Tibial artery (tissue), 4 donors: ENCODE measurements at regions not wholly inside any gene's neighbourhood (a gene's known extent, or its start where the extent isn't known, plus 50 kb on each side); places are given as distances from the start of the nearest gene placed in this dataset.

Source experiments
- DNase-seq, 2 donors: peaks; one replicate each; pipeline ENCODE4 v3.0.0-alpha.2; 2019
- H3K27ac ChIP-seq, 2 donors: fragments of 200-600 bp; sonication (generic) in 1 of 2; 1 replicate in 1 of 2; 2 replicates in 1 of 2; pipeline ENCODE4 v1.5.1; 2018 to 2019; ENCODE audit warnings: mild to moderate bottlenecking in 1 of 2
- H3K27me3 ChIP-seq, 2 donors: fragments of 200-600 bp; sonication (generic) in 1 of 2; one replicate each; pipeline versions ENCODE4 v1.5.1 to v1.6.0; 2016 to 2019
- H3K36me3 ChIP-seq, 3 donors: fragments of 200-600 bp; sonication (generic) in 2 of 3; one replicate each; pipeline ENCODE4 v1.5.1; 2016 to 2019; ENCODE audit warnings: mild to moderate bottlenecking in 2 of 3
- H3K4me1 ChIP-seq, 4 donors: fragments of 200-600 bp; sonication (generic) in 2 of 4; 1 replicate in 3 of 4; 2 replicates in 1 of 4; pipeline ENCODE4 v1.5.1; 2016 to 2019
- H3K4me3 ChIP-seq, 2 donors: fragments of 200-600 bp; sonication (generic) in 1 of 2; 1 replicate in 1 of 2; 2 replicates in 1 of 2; pipeline ENCODE4 v1.5.1; 2018 to 2019; ENCODE audit warnings: mild to moderate bottlenecking in 2 of 2
- H3K9me3 ChIP-seq, 3 donors: fragments of 200-600 bp; sonication (generic) in 1 of 3; one replicate each; pipeline ENCODE4 v1.5.1; 2016 to 2019
- intact Hi-C: fragments of 100-400 bp; cut with DNase I; formaldehyde crosslinking; loops from one replicate; pipeline ENCODE4 v1.15.0; 2023; ENCODE audit warnings: low total_unique reads
- TF ChIP-seq, protein P1 (sequence below), 2 experiments: fragments of 200-600 bp in 1 of 2; fragments of 450-650 bp in 1 of 2; IDR thresholded peaks; one replicate each; pipeline ENCODE4 v1.5.1; 2017 to 2019; ENCODE audit warnings: antibody characterized with exemption in 2 of 2, mild to moderate bottlenecking in 1 of 2, moderate library complexity in 1 of 2

DNA sequence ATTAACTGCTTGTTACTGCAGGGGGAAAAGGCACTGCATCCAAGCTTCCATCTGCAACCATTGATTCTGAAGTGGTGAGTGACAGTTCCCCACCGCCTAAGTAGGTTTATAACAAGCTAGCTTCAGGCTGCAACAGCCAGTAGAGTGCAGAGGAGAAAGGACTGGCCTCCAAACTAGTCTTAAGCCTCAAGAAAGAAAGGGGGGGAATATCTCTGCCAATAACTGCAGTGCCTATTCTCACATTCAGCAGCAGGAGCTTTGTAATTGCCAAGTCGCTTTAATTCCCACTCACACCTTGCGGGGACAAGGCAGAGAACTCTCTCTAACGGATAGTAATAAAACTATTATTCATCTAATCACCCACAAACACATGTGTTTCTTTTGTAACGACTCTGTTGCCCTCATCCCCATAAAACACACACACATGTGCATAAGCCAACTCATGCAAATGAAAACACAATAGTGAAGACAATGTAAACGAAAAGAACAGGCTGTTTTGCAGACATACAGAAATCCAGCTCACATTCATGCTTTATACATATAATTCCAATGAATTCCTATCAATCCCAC, 1963.3 kb upstream of the PIK3C3 start:
- no peak for DNase-seq
- intact Hi-C loops, result no loop called here
- H3K4me3 ChIP-seq, result no peak overlapping the region

GRCh38 chr18:39990540-39990939, 1964.5 kb upstream of the PIK3C3 start:
- Histone ChIP-seq H3K27ac (no peak overlapping the region), H3K36me3 (no peaks in the 10 kb centered on the region), H3K4me1 (no peaks in the 10 kb centered on the region), H3K4me3 (no peak overlapping the region), H3K27me3 (no peaks in the 10 kb centered on the region), H3K9me3 (no peaks in the 10 kb centered on the region)
- no peak for DNase-seq
- intact Hi-C loops, result no loop called here
- TF ChIP-seq, protein P1, sequence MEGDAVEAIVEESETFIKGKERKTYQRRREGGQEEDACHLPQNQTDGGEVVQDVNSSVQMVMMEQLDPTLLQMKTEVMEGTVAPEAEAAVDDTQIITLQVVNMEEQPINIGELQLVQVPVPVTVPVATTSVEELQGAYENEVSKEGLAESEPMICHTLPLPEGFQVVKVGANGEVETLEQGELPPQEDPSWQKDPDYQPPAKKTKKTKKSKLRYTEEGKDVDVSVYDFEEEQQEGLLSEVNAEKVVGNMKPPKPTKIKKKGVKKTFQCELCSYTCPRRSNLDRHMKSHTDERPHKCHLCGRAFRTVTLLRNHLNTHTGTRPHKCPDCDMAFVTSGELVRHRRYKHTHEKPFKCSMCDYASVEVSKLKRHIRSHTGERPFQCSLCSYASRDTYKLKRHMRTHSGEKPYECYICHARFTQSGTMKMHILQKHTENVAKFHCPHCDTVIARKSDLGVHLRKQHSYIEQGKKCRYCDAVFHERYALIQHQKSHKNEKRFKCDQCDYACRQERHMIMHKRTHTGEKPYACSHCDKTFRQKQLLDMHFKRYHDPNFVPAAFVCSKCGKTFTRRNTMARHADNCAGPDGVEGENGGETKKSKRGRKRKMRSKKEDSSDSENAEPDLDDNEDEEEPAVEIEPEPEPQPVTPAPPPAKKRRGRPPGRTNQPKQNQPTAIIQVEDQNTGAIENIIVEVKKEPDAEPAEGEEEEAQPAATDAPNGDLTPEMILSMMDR (IDR thresholded peaks at IDR 0.05), result no peak

More for the DNA sequence above, 1963.3 kb upstream of the PIK3C3 start:
- no peaks in the 10 kb centered on the region for H3K9me3 ChIP-seq
- TF ChIP-seq, protein P1 (IDR thresholded peaks at IDR 0.05), result no peak
- no peak overlapping the region for H3K27ac ChIP-seq
- no peaks in the 10 kb centered on the region for H3K4me1 ChIP-seq
- no peaks in the 10 kb centered on the region for H3K27me3 ChIP-seq
- H3K36me3 ChIP-seq, result no peaks in the 10 kb centered on the region

DNA sequence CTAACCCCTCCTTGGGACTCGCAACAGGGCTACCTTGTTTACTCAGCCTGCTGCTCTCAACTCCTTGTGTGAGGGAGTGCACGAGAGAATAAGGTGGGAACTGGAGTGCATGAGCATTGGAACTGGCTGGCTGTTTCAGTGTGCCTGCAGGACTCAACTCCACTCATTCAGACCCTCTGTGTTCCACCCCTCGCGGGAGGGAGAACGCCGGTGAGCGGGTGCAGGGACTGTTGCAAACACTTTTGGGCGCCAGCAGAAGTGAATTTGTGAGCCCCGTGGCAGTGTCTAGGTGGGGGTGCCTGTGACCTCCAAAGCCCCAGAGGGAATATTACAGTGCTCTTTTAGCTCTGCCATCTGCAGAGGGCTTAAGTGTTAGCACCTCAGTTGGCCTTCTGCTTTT, 1978.3 kb upstream of the PIK3C3 start:
- TF ChIP-seq, protein P1 (IDR thresholded peaks at IDR 0.05), result no peak
- DNase-seq, result no peak

DNA sequence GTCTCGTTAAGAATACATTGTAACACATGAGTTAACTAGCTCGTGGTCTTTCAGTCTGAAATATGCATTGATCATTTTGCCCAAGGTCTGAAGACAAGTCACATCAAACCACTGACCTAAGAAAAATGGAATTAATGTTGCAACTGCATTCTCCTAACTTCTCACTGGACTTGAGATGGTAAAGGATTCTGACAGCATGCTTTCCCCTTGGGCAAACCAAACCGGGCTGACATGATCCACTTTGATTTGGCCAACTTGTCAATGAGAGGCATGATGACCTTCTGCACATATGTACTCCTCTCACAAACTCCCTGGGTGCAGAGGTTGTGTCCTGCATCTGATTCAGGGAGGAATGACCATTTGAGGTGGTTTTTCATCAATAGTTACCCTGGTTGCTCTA, 1982.5 kb upstream of the PIK3C3 start:
- Histone ChIP-seq H3K4me1 (no peaks in the 10 kb centered on the region), H3K36me3 (no peaks in the 10 kb centered on the region), H3K27me3 (no peaks in the 10 kb centered on the region), H3K4me3 (no peak overlapping the region), H3K27ac (no peak overlapping the region), H3K9me3 (no peaks in the 10 kb centered on the region)
- DNase-seq, result no peak
- intact Hi-C loops, result no loop called here
- TF ChIP-seq, protein P1 (IDR thresholded peaks at IDR 0.05), result no peak

More for the DNA sequence above, 1978.3 kb upstream of the PIK3C3 start:
- Histone ChIP-seq H3K4me3 (no peak overlapping the region), H3K4me1 (no peaks in the 10 kb centered on the region), H3K27ac (no peak overlapping the region), H3K9me3 (no peaks in the 10 kb centered on the region), H3K36me3 (no peaks in the 10 kb centered on the region), H3K27me3 (no peaks in the 10 kb centered on the region)
- intact Hi-C loops, result no loop called here

GRCh38 chr18:39969803-39970494, 1985.1 kb upstream of the PIK3C3 start:
- TF ChIP-seq, protein P1 (IDR thresholded peaks at IDR 0.05), result no peak
- intact Hi-C loops, result no loop called here

More at GRCh38 chr18:39969803-39970494, 1985.1 kb upstream of the PIK3C3 start:
- DNase-seq, result no peak
- H3K36me3 ChIP-seq, result no peaks in the 10 kb centered on the region
- H3K27me3 ChIP-seq, result no peaks in the 10 kb centered on the region
- H3K9me3 ChIP-seq, result no peaks in the 10 kb centered on the region
- no peak overlapping the region for H3K27ac ChIP-seq
- H3K4me3 ChIP-seq, result no peak overlapping the region
- H3K4me1 ChIP-seq, result no peaks in the 10 kb centered on the region
